ENCODE measurements at regions not wholly inside any gene's neighbourhood (a gene's known extent, or its start where the extent isn't known, plus 50 kb on each side); places are given as distances from the start of the nearest gene placed in this dataset.

DNA sequence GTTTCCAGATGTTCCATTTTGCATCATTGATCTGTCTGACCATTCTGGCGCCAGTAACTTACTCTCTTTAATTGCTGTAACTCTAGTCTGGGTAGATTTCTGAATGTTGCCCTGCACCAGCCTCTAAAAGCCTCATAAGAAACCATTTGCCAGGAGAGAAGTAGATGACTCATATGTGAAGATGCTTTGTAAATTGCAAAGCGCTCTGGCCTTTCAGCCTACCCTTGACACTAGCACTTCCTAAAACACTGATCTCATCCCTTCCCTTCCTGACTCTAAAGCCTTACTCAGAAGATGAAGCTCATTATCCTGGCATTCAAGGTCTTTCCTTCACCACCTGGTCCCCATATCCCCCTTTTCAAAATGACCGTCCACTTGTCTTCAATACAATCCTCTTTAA, 193.2 kb upstream of the MEX3C start:
- intact Hi-C loops (cut with DNase I): no loop called here
- no peak for ATAC-seq

GRCh38 chr18:51391215-51391614, 193.7 kb upstream of the MEX3C start:
- no peak for DNase-seq (ENCODE audit: low spot score)
- intact Hi-C loops (cut with DNase I): no loop called here
- ATAC-seq: no peak

More for the DNA sequence above, 193.2 kb upstream of the MEX3C start:
- DNase-seq (ENCODE audit: low spot score): no peak

DNA sequence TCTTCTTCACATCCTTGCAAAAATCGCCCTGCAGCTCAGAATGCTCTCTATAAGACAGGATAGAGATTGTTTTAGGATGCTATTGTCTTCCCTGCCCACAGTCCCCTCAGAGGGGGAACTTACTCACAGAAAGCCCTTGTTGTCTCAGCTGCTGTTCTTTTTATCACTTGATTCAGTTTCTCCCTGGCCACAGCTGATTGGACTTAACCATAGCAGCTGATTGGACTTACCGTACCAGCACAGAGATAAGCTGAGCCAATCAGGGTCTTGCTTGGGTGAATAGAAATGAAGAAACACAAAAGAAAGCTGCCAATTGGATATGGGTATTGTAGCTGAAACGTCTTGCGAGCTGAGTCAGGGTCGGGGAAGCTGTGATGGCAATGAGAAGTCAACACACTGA, 194.2 kb upstream of the MEX3C start:
- no peak for ATAC-seq
- DNase-seq (ENCODE audit: low spot score): no peak
- intact Hi-C loops (cut with DNase I): no loop called here

DNA sequence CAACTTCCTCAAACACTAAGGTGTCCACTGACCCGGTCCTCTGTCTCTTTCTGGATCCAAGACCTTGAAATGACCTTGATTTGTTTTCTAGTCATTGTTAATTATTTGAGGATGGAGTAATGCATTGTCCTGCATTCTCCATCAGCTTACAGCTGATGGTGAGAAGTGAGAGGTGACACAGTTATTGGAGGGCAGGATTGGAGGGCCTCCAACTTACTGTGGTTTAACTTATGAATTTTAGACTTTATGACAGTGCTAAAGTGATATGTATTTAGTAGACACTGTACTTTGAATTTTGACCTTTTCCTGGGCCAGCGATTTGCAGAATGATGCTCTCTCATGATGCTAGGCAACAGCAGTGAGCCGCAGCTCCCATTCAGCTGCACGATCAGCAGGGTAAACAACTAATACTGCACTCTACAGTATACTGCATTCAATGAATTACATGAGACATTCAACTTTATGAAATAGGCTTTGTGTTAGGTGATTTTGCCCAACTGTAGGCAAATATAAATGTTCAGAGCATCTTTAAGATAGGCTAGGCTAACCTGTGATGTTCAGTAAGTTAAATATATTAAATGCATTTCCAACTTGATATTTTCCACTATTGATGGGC, 200.0 kb upstream of the MEX3C start:
- ATAC-seq (no peak), DNase-seq (ENCODE audit: low spot score) (no peak)
- intact Hi-C loops (cut with DNase I): no loop called here

DNA sequence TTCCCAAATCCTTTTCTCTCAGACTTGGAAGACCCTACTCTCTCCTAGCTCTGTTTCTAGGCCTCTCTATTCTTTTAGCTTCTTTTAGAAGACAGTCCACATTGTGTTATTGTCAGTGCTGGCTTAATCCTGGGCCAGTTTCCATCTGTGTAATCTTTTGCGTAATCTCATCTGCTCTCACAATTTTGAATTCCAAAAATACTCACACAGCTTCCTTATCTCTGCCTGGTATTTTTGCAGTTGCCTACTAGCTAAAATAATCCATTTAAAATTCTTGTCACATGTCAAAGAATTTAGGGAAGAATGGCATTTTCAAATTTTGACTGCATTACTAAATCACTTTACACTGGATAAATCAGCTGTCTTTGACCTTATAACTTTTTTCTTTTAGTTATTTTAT, 200.6 kb upstream of the MEX3C start:
- DNase-seq (ENCODE audit: low spot score) (no peak), ATAC-seq (no peak)
- intact Hi-C loops (cut with DNase I): no loop called here

DNA sequence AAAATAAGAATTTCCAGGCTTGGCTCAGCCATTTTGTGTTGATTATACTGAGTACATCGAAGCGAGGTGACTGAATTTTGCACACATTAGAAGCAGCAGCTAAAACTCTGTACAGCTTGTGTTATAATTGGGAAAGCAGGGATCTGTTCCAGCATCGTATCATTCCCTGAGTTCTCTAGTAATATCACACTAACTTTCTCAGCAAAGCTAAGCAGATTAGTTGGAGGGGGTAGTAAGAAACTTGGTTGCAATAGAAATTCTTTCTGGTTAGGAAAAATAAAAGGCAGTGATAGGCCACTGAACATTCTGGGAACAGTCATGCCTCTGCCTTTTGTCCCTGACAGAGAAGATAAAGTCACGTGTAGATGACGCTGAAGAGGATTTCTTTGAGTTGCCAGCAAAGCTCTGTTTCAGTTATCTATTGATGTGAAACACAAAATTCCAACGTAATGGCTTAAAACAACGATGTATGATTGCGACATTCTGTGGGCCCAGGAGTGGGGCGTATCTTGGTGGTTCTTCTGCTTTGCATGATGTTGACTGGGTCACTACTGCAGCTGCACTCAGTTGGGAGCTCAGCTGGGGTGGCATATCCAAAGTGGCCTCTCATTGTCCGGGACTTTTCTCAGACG, 202.1 kb upstream of the MEX3C start:
- DNase-seq (ENCODE audit: low spot score): no peak
- no peak for ATAC-seq
- intact Hi-C loops (cut with DNase I): no loop called here

GRCh38 chr18:51400721-51401120, 203.2 kb upstream of the MEX3C start:
- ATAC-seq: no peak
- DNase-seq (ENCODE audit: low spot score): no peak
- intact Hi-C loops (cut with DNase I): no loop called here

DNA sequence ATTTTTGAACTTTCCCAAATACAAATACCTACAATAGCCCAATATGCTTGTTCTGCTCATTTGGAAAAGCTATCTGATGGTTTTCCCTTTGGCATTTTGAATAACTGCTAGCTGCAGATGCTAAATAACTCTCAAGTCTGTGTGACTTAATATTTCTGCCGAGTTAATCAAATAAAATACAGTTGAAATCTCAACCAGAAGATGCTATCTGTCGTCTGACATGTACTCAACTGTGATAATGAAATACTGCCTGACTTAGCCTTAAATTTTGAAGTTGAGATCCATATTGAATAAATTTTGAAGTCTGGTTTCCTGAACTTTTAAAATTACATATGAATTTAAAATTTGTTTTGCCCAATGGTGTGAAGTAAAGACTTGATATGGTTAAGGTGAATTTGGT, 204.4 kb upstream of the MEX3C start:
- intact Hi-C loops (cut with DNase I): no loop called here
- no peak for DNase-seq (ENCODE audit: low spot score)
- ATAC-seq: no peak

DNA sequence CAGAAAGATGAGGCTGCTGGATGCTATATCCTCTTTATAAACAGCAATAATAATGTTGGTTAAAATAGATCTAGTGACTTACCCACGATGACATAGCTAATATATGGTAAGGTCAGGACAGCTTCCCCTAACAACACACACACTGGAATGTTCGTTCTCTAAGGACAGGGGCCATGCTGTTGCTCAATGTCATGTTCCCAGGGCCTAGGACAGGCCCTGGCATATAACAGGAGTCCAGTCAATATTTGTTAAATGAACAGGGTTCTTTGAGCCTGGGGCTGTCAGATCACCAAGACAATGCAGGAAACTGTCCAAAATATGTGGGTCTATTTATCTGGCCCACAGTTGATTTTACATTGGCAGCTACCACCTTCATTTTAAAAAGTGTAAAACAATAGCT, 207.1 kb upstream of the MEX3C start:
- DNase-seq (ENCODE audit: low spot score) (no peak), ATAC-seq (no peak)
- intact Hi-C loops (cut with DNase I): no loop called here

- DNase-seq (ENCODE audit: low spot score): no peak
- intact Hi-C loops (cut with DNase I): no loop called here
- no peak for ATAC-seq
Observed at GRCh38 chr18:51405683-51406477, 208.4 kb upstream of the MEX3C start.

DNA sequence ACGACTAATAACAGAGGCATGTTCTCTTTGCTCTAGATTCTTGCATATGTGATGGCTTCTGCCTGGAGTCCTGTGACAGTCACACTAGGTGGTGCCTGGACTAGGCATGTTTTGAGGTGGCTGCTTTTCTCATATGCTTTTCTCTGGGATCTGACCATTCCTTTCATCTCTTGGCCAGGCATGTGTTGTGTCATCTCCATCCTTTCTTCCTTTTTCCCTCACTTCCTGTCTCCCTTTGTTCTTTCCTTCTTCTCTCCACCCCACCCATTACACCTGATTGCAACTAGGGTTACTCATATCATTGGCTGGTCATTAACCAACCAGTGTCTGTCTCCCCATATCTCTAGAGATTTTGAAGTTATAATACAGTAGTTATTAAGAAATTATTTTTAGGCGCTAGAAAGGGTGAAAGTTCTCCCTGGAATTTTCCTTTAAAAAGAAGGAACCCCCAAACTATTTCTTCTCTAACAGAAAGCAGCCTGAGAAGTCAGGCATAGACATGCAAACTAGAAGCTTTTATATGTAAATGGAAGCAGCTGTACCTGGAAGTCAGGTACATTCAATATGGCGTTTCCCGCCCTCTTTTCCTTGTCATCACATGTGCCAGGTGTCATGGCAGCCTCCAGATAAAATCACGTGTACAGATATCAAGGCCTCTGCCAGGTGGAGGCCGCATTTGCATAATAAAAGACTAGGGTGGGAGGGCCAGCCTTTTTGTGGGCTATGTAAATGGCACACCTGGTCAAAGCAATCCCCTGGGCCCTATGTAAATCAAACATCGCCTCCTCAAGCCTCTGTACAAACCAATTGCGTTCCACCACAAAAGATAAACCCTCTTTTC, 220.4 kb upstream of the MEX3C start:
- ATAC-seq: no peak
- no peak for DNase-seq (ENCODE audit: low spot score)
- intact Hi-C loops (cut with DNase I): no loop called here

GRCh38 chr18:51425475-51425874, 228.0 kb upstream of the MEX3C start:
- no peak for ATAC-seq
- intact Hi-C loops (cut with DNase I): no loop called here
- no peak for DNase-seq (ENCODE audit: low spot score)

DNA sequence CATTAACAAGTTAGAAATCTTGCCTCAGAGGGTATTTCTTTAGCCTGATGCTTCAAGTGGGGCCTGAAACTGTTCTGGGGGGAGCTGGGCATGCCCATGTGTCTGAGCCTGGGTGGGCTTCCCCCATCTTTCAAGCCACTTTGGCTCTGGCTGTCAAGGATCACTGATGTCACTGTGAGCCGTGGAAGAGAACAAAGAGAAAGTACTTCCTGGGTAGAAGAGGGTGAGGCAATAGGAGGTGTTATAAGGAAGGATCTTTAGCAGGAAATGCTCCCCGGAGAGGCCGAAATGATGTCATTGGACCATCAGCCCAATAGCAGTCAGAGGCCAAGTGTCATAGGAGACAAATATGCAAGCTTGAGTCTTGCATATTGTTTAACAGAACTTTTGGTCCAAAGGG, 228.4 kb upstream of the MEX3C start:
- no peak for DNase-seq (ENCODE audit: low spot score)
- peak; percentile 38 for ATAC-seq
- intact Hi-C loops (cut with DNase I): no loop called here

DNA sequence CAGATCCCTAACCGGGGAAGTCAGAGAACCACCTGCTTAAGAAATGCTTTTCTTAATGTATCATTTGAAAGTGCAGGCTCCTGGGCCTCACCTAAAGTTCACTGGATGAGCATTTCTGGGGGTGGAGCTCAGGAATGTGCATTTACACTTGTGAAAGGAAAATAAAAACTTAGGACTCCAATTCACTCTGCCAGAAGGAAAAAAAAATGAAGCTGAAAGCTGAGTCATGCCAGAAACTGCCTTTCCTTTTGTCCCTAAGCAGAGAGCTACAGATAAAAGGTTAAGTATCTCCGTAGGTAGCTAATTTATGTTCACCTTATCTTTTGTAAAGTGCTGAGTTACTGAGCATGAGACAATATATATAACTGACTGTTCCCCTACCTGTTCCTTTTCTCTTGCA, 229.5 kb upstream of the MEX3C start:
- intact Hi-C loops (cut with DNase I): no loop called here
- no peak for ATAC-seq
- no peak for DNase-seq (ENCODE audit: low spot score)

DNA sequence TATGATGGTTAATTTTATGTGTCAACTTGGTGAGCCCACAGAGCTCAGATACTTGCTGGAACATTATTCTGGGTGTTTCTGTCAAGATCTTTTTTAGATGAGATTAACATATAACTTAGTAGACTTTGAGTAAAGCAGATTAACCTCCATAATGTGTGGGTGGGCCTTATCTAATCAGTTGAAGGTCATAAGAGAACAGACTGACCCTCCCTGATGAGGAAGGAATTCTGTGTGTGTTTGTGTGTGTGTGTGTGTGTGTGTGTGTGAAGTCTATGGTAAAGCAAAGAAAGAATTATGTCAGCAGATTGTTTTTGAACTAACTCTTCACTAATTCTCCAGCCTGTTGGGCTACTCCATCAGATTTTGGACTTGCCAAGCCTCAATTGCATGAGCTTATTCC, 232.2 kb upstream of the MEX3C start:
- intact Hi-C loops (cut with DNase I): no loop called here
- no peak for DNase-seq (ENCODE audit: low spot score)

GRCh38 chr18:51430538-51430937, 233.1 kb upstream of the MEX3C start:
- DNase-seq (ENCODE audit: low spot score) (no peak), ATAC-seq (no peak)
- intact Hi-C loops (cut with DNase I): no loop called here

More for the DNA sequence above, 232.2 kb upstream of the MEX3C start:
- ATAC-seq: no peak

GRCh38 chr18:51433296-51433695, 235.8 kb upstream of the MEX3C start:
- intact Hi-C loops (cut with DNase I): no loop called here
- DNase-seq (ENCODE audit: low spot score): no peak
- no peak for ATAC-seq

DNA sequence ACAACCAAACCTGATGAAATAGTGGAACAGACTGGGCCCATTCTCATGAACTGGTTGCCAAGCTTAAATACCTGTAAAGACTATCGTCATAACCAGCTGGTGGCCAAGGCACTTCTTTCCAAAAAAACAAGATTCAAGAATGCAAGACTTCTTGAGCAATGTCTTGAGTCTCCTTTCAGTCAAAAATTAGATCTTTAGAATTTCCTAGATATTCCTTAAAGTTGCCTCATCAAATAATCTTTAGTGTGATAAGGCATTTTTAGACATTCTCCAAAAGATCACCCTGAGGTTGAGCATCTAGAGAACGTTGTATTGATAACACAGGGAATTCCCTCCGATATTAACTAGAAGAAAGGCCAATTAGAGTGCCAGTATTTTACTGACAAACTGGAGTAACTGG, 236.4 kb upstream of the MEX3C start:
- ATAC-seq: no peak
- intact Hi-C loops (cut with DNase I): no loop called here
- no peak for DNase-seq (ENCODE audit: low spot score)
